PFSK-1 (cell line): ENCODE measurements at regions not wholly inside any gene's neighbourhood (a gene's known extent, or its start where the extent isn't known, plus 50 kb on each side); places are given as distances from the start of the nearest gene placed in this dataset.

Experiments used
- SIN3A ChIP-seq: IDR thresholded peaks from 2 replicates; pipeline ENCODE4 v1.6.1; 2012; ENCODE audit warnings: mild to moderate bottlenecking, low read length, moderate library complexity, borderline replicate concordance; ENCODE audit not compliant: insufficient read depth
- TAF1 ChIP-seq: IDR thresholded peaks from 2 replicates; pipeline ENCODE4 v1.6.1; 2012; ENCODE audit warnings: low read length, control low read depth, borderline replicate concordance; ENCODE audit not compliant: insufficient read depth
- TF ChIP-seq, protein P1 (sequence below), 2 experiments: IDR thresholded peaks; 2 replicates each; pipeline versions ENCODE4 v1.6.1 to v1.8.0; 2011 to 2012; ENCODE audit warnings: low read depth in 2 of 2, low read length in 2 of 2, control low read depth in 1 of 2, inconsistent platforms in 1 of 2, mild to moderate bottlenecking in 1 of 2, moderate library complexity in 1 of 2; ENCODE audit not compliant: insufficient read depth in 1 of 2

DNA sequence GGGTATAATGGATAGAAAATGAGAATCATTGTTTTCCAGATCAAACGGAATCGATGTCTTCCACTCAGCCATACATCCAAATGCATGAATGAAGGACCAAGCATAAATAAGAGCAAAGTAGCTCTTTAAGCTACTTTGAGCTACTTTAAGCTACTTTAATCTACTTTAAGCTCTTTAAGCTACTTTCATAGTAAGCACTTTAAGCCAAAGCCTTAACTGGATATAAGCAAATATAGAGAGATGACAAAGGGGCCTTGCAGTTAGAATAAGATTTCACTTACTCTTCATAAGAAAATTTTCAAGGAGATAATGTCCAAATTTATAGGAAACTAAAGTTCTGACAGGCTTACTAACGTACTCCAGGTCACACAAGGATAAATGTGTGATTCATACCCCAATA, 355.6 kb upstream of the KITLG start:
- TF ChIP-seq TAF1 (no peak), SIN3A (no peak)
- TF ChIP-seq, protein P1, sequence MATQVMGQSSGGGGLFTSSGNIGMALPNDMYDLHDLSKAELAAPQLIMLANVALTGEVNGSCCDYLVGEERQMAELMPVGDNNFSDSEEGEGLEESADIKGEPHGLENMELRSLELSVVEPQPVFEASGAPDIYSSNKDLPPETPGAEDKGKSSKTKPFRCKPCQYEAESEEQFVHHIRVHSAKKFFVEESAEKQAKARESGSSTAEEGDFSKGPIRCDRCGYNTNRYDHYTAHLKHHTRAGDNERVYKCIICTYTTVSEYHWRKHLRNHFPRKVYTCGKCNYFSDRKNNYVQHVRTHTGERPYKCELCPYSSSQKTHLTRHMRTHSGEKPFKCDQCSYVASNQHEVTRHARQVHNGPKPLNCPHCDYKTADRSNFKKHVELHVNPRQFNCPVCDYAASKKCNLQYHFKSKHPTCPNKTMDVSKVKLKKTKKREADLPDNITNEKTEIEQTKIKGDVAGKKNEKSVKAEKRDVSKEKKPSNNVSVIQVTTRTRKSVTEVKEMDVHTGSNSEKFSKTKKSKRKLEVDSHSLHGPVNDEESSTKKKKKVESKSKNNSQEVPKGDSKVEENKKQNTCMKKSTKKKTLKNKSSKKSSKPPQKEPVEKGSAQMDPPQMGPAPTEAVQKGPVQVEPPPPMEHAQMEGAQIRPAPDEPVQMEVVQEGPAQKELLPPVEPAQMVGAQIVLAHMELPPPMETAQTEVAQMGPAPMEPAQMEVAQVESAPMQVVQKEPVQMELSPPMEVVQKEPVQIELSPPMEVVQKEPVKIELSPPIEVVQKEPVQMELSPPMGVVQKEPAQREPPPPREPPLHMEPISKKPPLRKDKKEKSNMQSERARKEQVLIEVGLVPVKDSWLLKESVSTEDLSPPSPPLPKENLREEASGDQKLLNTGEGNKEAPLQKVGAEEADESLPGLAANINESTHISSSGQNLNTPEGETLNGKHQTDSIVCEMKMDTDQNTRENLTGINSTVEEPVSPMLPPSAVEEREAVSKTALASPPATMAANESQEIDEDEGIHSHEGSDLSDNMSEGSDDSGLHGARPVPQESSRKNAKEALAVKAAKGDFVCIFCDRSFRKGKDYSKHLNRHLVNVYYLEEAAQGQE (IDR thresholded peaks at IDR 0.05; ENCODE audit: insufficient read depth in 1 of 2, low read depth in 2 of 2, low read length in 2 of 2), result no peak
